HG03432 (cell line): ENCODE measurements at regions not wholly inside any gene's neighbourhood (a gene's known extent, or its start where the extent isn't known, plus 50 kb on each side); places are given as distances from the start of the nearest gene placed in this dataset.

ENCODE experiments used
- ATAC-seq: cut with Tn5 transposase; IDR thresholded peaks from one replicate; pipeline ENCODE4 v1.9.1; 2021; ENCODE audit warnings: mild to moderate bottlenecking, moderate library complexity; ENCODE audit not compliant: unreplicated experiment

DNA sequence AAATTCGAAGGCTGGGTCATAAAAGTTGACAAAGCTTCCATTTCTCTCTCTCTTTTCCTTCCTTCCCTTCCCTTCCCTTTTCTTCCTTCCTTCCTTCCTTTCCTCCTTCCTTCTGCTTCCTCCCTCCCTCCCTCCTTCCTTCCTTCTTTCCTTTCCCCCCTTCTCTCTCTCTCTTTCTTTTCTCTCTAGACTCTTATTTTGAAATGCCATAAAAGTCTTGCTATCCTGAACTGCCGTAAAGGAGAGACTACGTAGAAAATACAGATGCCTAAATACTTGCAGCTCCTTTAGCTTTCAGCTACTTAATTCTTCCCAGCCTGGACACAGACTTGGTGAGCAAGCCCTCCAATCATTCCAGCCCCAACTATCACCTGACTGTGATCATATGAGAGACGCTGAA is 1644.4 kb downstream of the FAM181B start:
- ATAC-seq = no peak

DNA sequence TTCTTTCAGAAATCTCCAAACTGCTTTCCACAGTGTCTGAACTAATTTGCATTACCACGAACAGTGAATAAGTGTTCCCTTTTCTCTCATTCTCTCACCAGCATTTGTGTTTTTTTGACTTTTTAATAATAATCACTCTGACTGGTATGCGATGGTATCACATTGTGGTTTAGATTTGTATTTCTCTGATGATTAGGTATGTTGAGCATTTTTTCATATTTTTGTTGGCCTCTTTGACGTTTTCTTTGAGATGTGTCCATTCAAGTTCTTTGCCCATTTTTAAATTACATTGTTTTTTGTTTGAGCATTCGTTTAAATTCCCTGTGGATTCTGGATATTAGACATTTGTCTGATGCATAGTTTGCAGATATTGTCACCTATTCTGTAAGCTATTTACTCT is 1639.6 kb upstream of the TENM4 start:
- ATAC-seq = no peak

DNA sequence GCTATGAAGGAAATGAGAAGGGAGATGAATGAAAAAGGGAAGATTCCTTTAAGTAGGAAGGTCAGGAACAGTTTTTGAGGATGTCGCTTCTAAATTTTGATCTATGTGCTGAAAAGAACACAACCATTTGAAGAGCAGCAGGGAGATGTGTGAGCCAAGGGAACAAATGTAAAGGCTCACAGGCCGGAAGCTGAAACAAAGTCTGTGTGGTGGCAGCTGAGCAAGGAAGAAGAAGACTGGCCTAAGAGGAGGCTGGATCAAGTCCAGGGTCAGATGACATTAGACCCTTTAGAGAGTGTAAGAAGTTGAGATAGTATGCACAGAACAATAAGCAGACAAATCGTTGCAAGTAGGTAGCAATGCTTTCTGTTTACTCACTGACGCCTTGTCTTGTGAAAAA is 1631.4 kb upstream of the TENM4 start:
- ATAC-seq = no peak

DNA sequence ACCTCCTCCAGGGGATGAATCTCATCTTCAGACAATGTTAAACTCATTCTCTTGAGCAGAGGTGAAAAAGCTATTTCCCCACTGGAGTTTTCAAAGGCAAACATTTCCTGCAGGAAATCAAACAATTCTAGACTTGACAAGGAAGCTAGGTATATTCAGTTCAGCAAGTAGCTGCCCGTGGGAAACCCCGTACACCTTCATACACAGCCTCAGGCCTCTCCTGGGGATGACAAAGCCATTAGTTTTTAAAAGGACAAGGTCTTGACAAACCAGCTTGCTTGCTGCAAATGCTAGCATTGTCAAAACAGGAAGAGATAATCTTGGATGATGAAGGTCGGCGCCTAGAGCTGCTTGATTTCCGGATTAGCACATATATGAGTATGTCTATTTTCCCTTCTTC is 1630.8 kb upstream of the TENM4 start:
- ATAC-seq = no peak

DNA sequence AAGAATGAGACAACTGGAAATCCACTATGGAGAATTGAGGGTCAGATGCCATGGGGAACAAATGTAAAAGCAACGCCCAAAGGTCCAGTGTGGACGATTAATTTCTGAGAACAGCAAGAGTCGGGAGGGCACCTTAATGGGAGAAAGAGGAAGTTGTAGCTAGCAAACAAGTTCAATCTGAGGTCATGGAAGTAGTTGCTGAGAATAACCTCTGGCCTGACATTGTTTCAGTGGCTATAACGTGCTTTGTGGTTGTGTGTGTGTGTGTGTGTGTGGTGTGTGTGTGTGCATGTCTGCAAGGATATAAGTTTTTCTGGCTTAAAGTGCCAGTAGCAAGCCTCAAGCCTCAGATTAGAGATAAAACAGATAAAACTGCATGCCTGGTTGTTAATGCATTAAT is 1630.1 kb upstream of the TENM4 start:
- ATAC-seq = peak; percentile 95

DNA sequence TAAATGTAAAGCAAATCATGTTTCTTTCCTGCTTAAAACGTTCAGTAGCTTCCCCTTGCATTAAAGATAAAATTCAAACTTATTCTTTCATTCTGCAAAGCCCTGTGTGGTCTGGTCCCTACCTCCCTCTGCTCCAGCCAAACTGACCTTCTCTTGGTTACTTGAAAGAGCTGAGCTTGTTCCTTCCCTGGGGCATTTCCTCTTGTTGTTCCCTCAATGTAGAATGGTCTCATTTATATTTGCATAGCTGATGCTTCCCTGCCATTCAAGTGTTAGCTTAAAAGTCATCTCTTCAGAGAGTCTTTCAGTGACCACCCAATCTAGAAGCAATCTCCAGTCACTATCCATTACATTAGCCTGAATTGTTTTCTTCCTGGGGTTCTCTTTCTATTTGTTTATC is 1618.5 kb upstream of the TENM4 start:
- no peak for ATAC-seq

DNA sequence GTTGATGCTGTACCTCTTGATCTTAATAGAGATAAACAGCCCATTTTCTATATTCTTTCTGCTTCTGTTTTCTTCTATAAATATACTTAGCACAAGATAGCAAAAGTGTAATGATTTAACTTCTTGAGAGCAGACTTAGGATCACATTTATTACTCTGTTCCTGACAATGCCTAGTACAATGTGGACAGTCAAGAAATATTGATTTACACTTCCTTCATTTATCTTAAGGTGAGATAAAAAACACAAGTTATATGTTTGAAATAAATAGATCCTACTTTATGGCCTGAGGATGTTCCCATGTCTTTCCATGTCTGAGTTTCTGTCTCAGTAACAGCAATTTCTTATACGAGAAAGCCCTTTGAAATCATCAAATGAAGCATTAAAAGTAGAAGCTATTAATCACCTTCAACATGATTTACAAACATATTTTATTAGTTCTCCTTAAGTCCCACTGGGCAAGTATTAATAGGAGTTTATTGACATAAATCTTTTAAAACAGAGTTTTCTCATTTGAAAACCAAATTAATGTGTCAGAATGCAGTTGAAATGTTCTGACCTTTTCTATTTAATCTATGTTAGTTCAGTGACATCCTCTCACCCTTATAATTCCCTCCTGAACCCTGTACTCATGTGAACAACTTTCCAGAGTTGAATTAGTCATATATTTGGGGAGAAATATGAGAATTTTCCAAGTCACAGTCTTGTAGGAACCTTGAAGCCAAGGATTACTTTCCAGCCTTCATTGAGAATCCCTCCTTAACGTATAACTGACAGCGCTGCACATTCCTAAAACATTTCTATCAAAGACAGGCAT is 1611.7 kb upstream of the TENM4 start:
- no peak for ATAC-seq

DNA sequence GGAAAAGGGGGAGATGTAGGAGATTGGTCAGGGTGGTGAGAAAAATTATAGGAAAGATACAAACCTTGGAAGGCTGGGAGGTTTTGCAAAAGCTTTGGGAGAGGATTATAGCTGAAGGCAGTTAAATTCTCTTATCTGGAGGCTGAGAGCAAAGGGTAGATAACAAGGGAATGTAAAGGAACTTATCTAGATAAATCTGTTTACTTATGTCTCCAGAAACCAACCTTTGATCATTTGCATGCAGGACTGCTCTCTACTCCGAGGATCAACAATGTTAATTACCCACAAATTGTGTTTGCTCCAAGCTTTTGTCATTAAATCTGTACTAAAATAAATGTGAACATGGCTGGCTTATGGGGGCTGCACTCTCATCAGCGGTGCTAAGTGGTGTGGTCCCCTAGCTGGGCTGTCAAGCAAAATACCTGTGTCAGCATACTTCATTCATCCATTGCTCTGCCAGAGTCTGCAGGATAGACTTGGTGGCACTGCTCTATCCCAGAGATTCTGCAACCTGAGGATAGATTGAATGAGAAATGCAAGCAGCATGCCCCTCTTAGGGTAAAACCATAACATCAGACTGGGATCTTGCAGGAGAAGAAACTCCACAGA is 1599.2 kb upstream of the TENM4 start:
- no peak for ATAC-seq

DNA sequence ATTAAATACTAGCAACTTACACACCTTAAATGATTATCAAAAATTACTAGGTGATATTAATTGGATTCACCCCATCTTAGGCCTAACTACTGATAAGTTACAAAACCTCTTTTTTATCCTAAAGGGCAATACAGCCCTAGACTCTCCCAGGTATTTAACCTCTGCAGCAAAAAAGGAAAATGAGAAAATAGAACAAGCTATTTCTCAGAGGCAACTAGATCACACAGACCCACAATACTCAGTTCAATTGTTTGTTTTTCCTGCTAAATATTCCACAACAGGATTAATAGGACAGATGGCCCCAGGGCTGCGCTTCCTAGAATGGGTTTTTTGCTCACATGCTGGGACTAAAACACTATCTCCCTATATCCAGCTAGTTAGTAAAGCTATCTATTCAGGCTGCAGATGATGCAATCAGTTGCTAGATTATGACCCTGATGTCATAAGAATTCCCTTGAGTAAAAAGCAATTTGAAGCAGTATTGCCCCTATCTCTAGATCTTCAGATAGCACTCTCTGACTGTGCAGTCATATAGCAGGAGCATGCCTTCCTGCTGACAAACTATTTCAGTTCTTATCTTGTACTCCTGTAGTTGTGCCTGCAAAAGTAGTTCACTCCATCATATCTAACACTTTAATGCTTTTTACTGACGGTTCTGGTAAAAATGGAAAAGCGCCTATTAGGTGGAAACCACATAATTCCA is 1595.5 kb upstream of the TENM4 start:
- no peak for ATAC-seq

DNA sequence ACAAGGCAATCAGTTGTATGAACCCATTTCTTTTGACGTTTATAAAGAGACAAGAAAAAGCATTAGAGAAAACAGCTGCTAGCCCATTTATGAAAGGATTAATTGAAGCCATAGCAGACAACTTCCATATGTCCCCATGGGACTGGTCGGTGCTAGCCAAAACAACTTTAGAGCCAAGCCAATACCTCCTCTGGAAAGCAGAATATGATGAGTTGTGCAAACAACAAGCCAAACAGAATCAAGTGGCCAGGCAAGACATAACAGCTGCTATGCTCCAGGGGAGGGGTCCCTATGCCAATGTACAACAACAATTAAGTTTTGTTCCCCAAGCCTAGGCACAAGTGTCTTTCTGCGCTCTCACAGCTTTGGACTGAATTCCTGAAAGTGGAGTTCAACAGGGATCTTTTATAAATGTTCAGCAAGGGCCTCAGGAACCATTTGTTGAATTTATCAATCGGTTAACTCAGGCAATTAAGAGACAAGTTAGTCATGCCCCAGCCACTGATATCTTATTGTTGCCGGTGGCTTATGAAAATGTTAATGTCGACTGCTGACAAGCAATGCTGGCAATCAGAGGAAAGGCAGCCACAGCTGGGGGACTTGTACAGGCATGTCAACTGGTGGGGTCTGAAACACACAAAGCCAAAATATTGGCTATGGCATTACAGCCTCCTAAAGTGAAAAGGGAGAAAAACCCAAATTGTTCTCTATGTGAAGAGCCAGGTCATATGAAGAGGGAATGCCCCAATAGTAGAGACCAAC is 1593.1 kb upstream of the TENM4 start:
- ATAC-seq = no peak

DNA sequence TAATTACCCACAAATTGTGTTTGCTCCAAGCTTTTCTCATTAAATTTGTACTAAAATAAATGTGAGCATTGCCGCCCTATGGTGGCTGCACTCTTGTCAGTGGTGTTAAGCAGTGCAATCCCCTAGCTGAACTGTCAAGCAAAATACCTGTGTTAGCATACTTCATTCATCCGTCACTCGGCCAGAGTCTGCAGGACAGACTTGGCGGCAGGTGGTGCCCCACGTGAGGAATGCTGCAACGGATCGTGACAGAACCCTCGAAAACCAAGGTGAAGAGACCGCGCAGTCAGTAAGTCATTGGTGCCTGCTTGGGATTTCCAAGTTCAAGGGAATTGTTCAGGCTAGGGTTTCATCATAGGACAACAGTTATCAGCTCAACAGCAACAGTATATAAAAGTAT is 1592.1 kb upstream of the TENM4 start:
- ATAC-seq = no peak

DNA sequence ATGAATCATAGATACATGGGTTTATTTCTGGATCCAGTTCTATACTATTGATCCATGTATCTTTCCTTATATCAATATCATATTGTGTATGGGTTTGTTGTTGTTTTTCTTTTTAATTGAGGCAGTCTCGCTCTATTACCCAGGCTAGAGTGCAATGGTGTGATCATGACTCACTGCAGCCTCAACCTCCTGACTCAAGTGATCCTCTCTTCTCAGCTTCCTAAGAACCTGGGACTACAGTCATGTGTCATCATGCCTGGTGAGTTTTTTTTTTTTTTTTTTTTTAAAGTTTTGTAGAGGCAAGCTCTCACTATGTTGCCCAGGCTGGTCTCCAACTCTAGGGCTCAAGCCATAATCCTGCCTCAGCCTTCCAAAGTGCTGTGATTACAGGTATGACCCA is 1589.4 kb upstream of the TENM4 start:
- ATAC-seq = no peak

DNA sequence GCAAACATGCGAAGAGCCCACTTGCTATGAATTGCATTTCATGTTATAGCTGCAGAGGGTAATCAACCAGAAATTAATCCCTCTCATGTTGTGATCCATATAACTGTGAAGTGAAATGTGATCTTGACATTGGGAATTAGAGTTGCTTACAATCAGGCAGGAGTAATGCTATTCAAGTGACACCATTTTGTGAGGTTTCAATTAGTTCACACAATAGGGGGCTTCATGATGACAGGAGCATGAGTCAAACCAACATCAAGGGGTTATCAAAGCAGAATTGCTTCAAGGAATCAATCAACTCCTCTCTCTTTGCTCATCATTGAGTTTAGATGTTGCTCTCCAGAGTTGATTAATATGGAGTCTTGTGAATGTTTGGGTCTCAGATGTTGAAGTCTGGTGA is 1585.2 kb upstream of the TENM4 start:
- ATAC-seq = no peak

DNA sequence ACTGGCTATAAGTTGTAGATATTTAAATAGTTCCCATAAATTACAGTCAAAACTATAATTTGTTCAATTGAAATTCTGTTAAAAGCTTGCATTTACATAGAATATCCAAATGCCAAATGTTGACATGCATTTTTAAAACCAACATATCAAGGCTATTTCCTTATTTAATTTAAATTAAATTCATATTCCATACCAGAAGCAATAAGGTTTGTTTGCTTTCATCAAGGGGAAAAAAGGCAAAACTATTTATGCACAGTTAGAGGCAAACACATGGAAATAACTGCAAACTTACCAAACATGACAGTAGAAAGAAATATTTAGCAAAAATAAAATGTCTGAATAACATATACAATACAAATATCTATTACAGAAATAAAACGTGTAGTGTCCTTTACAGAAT is 1581.2 kb upstream of the TENM4 start:
- ATAC-seq = no peak

DNA sequence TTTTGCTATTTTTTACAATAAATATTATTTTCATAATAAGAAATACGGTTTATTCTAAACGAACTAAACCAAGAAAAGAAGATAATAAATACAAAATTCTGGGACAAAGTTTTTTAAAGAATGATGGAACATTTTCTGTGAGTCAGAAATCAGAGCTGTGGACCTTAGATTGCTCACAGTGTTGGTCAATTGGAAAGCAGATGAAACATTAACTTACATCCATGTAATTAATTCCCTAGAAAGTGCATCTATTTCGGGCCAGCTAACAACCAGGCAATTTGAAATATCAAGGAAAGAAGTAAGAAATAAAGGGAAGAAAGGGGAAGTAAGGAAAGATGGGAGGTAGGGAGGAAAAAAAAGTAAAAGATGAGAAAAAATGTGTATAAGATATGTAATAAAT is 1569.8 kb upstream of the TENM4 start:
- no peak for ATAC-seq

DNA sequence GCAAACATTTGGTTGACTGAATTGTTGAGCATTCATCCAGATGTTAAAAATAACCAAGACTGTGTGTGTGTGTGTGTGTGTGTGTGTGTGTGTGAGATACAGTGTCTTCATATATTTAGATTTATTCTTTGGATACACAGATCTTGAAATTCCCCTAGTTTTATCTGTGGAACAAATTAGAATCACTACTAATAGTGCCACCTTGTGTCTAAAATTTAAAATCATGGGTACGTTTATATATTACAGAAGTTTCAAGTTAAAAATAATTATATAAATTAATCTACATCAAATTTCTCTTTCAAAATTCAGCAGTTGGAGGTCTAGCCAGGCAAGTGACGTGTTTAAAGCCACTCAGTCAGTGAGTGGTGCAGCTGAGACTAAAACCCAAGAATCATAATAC is 1566.2 kb upstream of the TENM4 start:
- no peak for ATAC-seq

DNA sequence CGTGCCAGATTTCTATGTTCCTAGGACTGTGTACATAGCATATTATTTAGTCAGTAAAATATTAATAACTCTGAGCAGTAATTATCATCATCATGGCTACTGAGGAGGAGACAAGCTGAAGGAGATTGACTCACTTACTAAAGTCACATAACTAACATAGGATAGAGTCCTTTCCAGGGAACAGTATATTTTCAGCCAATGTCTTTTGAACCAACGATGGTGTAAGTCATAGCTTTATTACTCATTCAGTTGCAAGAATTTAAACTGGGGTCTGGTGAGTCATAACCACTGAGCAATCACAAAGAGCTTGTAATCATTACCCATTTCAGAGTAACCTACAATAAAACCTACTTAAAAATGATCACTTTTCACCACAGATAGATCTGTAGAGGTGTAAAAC is 1564.8 kb upstream of the TENM4 start:
- peak; percentile 82 for ATAC-seq

DNA sequence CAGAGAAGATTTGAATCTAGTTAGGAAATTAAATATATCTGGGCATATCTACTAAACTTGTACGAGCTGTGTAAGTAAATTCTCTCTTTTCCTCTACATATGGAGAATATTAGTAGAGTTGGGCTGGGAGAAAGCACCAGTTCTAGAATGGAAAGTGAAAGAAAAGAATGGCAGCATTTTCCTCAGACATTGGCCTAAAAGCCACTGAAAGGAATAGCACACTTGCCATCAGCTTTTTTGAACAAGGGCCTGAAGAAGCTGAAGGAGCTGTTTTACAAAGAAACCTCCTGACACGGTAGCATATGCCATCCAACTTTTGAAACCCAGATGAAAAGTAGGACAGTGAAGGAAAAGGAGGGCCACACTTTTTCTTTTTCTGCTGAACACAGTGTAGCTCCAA is 1563.7 kb upstream of the TENM4 start:
- ATAC-seq = no peak

DNA sequence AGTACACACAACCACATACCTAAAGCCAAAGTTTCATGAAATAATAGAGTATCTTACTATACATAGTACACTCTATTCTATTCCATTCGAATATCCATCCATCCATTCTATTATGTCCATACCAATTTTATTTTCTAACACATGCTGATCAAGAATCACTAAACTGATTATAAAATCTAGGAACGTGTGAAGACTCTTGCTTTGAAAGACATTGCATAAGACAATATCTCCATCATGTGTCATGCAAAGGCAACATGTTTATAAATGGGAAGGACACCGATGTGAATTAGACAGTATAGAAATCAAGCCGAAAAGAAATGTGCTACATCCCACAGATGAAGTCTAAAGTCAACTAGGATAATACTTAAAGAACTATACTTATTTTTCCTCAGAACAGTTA is 1561.5 kb upstream of the TENM4 start:
- ATAC-seq = no peak

DNA sequence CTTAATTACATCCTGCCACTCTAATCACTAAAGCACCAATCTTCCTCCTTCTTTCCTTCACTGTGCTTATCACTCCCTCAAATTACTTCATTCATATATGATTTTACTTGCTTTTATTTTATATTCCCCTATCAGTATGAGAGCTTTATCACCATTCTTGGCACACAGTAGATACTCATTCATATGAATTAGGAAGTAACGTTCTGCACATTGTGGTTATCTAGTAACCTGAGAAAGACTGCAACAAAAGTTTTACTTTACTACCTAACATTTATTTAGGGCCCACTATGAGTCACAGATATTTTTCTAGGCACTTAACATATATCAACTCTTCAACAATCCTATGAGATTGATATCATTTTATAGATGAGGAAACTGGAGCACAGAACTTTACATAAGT is 1559.9 kb upstream of the TENM4 start:
- no peak for ATAC-seq

DNA sequence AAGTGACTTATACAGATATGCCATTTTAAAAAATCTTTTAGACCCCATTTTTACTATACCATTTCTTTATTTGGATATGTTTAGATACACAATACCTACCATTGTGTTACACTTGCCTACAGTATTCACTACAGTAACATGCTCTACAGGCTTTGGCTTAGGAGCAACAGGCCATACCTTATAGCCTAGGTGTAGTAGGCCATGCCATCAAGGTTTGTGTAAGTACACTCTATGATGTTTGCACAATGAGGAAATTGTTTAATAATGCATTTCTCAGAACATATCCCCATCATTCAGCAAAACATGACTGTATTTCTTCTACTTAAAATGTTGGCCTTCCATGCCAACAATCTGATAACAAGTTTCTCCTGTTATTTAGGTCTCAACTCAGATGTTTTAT is 1559.5 kb upstream of the TENM4 start:
- ATAC-seq = no peak

DNA sequence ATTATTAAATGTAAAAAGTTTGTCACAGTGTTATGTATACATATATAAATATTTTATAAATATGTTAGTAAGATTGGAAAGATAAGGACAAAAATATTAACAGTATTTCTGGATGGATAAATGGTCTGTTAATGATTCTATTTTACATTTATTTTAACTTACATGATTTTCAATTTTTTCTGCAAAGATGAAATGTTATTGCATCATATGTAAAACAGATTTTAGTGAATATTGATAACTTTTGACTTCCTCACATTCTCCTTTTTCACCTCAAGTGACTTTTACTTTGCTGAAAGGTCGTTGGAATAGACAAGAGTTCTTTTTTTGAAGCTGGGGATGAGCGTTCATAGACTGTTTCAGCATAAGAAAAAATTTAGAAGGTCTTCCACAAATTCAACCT is 1554.7 kb upstream of the TENM4 start:
- ATAC-seq = no peak
